Peyer's patch (tissue), 4 donors: ENCODE measurements at regions not wholly inside any gene's neighbourhood (a gene's known extent, or its start where the extent isn't known, plus 50 kb on each side); places are given as distances from the start of the nearest gene placed in this dataset.

Experiments
- DNase-seq, 3 donors: peaks; one replicate each; pipeline ENCODE4 v3.0.0-alpha.2; 2017 to 2019
- H3K27ac ChIP-seq, 4 donors: fragments of 200-600 bp; sonication (generic); one replicate each; pipeline ENCODE4 v1.5.1; 2016 to 2019
- H3K27me3 ChIP-seq, 2 donors: fragments of 200-600 bp; sonication (generic); one replicate each; pipeline ENCODE4 v1.5.1; 2019
- H3K36me3 ChIP-seq, 3 donors: fragments of 200-600 bp; sonication (generic); one replicate each; pipeline ENCODE4 v1.5.1; 2016 to 2019
- H3K4me1 ChIP-seq, 4 donors: fragments of 200-600 bp; sonication (generic); one replicate each; pipeline ENCODE4 v1.5.1; 2016 to 2019
- H3K4me3 ChIP-seq, 4 donors: fragments of 200-600 bp; sonication (generic); 1 replicate in 3 of 4; 2 replicates in 1 of 4; pipeline ENCODE4 v1.5.1; 2016 to 2019; ENCODE audit warnings: mild to moderate bottlenecking in 1 of 4
- H3K9me3 ChIP-seq, 4 donors: fragments of 200-600 bp; sonication (generic); one replicate each; pipeline ENCODE4 v1.5.1; 2016 to 2019; ENCODE audit warnings: mild to moderate bottlenecking in 1 of 4
- CTCF ChIP-seq, 6 experiments: fragments of 450-650 bp in 4 of 6; fragments of 200-600 bp in 2 of 6; sonication (generic) in 1 of 6; IDR thresholded peaks; one replicate each; pipeline ENCODE4 v1.5.1; 2017 to 2019; ENCODE audit warnings: antibody characterized with exemption in 6 of 6, mild to moderate bottlenecking in 3 of 6, moderate library complexity in 1 of 6
- POLR2A ChIP-seq, 2 donors: fragments of 450-650 bp; IDR thresholded peaks; one replicate each; pipeline ENCODE4 v1.5.1; 2017; ENCODE audit warnings: antibody characterized with exemption in 2 of 2, mild to moderate bottlenecking in 2 of 2, moderate library complexity in 2 of 2

GRCh38 chr2:191738003-191738402 lies 60.1 kb downstream of the NABP1 start:
- Histone ChIP-seq H3K4me3 (no peak overlapping the region), H3K36me3 (no peaks in the 10 kb centered on the region), H3K4me1 (no peaks in the 10 kb centered on the region), H3K27ac (no peak overlapping the region), H3K27me3 (no peaks in the 10 kb centered on the region), H3K9me3 (no peaks in the 10 kb centered on the region)
- DNase-seq = no peak
- TF ChIP-seq CTCF (IDR thresholded peaks at IDR 0.05) (no peak), POLR2A (IDR thresholded peaks at IDR 0.05) (no peak)

- H3K27me3 ChIP-seq = no peaks in the 10 kb centered on the region
- no peaks in the 10 kb centered on the region for H3K4me1 ChIP-seq
- TF ChIP-seq POLR2A (IDR thresholded peaks at IDR 0.05) (no peak), CTCF (IDR thresholded peaks at IDR 0.05) (no peak)
- H3K9me3 ChIP-seq = no peaks in the 10 kb centered on the region
- no peak for DNase-seq
- H3K4me3 ChIP-seq = no peak overlapping the region
- H3K36me3 ChIP-seq = no peaks in the 10 kb centered on the region
- H3K27ac ChIP-seq = no peak overlapping the region
Measured at GRCh38 chr2:191738667-191739066, 60.7 kb downstream of the NABP1 start.

- no peaks in the 10 kb centered on the region for H3K27me3 ChIP-seq
- H3K4me3 ChIP-seq = no peak overlapping the region
- no peak overlapping the region for H3K27ac ChIP-seq
- TF ChIP-seq CTCF (IDR thresholded peaks at IDR 0.05) (no peak), POLR2A (IDR thresholded peaks at IDR 0.05) (no peak)
- DNase-seq = no peak
- no peaks in the 10 kb centered on the region for H3K9me3 ChIP-seq
- H3K36me3 ChIP-seq = no peaks in the 10 kb centered on the region
- H3K4me1 ChIP-seq = no peaks in the 10 kb centered on the region
Measured at GRCh38 chr2:191739194-191739593, 61.3 kb downstream of the NABP1 start.

- TF ChIP-seq POLR2A (IDR thresholded peaks at IDR 0.05) = no peak
- Histone ChIP-seq H3K36me3 (no peaks in the 10 kb centered on the region), H3K27me3 (no peaks in the 10 kb centered on the region), H3K4me1 (no peaks in the 10 kb centered on the region), H3K27ac (no peak overlapping the region), H3K4me3 (no peak overlapping the region), H3K9me3 (no peaks in the 10 kb centered on the region)
- DNase-seq = no peak
Measured at GRCh38 chr2:191740016-191740419, 62.1 kb downstream of the NABP1 start.

- no peak for TF ChIP-seq CTCF (IDR thresholded peaks at IDR 0.05)
- TF ChIP-seq POLR2A (IDR thresholded peaks at IDR 0.05) = no peak
- no peak overlapping the region for H3K27ac ChIP-seq
- H3K27me3 ChIP-seq = no peaks in the 10 kb centered on the region
- no peaks in the 10 kb centered on the region for H3K9me3 ChIP-seq
- DNase-seq = no peak
- H3K4me3 ChIP-seq = no peak overlapping the region
- H3K36me3 ChIP-seq = no peaks in the 10 kb centered on the region
- no peaks in the 10 kb centered on the region for H3K4me1 ChIP-seq
Measured at GRCh38 chr2:191740759-191741158, 62.8 kb downstream of the NABP1 start.

- Histone ChIP-seq H3K4me3 (no peak overlapping the region), H3K36me3 (no peaks in the 10 kb centered on the region), H3K27ac (no peak overlapping the region), H3K27me3 (no peaks in the 10 kb centered on the region), H3K9me3 (no peaks in the 10 kb centered on the region), H3K4me1 (no peaks in the 10 kb centered on the region)
- no peak for DNase-seq
- TF ChIP-seq CTCF (IDR thresholded peaks at IDR 0.05) = no peak
- no peak for TF ChIP-seq POLR2A (IDR thresholded peaks at IDR 0.05)
Measured at GRCh38 chr2:191746346-191747169, 68.6 kb downstream of the NABP1 start.
